Fibroblast of gingiva (primary cell): ENCODE measurements at regions not wholly inside any gene's neighbourhood (a gene's known extent, or its start where the extent isn't known, plus 50 kb on each side); places are given as distances from the start of the nearest gene placed in this dataset.
"Not testable (repeated sequence)": the region's sequence is repeated elsewhere in the genome, so short reads cannot be mapped to it uniquely, and the experiment has no call there.

Experiments
- DNase-seq: peaks from one replicate; pipeline ENCODE4 v3.0.0-alpha.2; 2011; ENCODE audit warnings: low read depth

DNA sequence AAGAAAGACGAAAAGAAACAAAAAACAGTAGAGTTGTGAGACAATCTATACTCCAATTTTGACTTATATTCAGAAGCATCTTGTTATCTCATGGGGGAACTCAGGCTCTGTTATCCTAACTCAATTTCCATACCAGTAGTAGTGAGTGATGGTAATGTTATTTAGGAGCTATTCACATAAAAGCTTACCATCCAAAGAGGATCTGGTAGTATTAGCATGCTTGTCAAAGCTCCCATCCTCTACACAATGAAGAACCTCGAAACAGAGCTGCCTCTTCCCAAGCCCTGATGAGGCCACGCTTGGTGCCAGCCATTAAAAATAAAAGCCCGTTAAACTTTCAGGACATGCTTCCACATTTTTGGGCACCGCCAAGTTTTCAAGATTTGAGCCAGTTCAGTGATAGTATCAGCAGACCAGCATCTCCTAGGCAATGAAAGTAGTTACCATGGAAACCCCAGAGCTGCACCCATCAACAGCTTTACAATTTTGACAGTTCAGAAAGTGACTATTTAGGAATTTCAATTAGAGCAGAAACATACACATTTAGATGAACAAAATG, 173.3 kb downstream of the CD83 start:
- DNase-seq = no peak

DNA sequence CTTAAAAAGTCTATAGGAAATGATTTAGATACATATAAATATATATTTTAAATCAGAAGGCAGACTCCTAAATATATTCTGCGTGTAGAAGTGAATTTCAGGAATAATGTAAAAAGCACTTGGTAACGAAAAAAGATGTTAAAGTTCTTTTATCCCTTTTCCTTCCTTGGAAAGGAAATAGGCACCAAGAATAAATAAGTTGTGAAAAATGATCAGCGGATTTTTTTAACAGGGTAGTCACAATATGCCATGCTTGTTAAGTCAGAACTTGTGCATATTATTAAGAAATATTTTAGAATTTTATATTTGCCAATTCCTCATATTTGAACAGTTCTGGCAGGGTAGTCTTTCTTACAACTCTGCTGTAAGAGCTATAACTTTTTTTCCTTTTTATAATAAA, 173.8 kb downstream of the CD83 start:
- DNase-seq = no peak

DNA sequence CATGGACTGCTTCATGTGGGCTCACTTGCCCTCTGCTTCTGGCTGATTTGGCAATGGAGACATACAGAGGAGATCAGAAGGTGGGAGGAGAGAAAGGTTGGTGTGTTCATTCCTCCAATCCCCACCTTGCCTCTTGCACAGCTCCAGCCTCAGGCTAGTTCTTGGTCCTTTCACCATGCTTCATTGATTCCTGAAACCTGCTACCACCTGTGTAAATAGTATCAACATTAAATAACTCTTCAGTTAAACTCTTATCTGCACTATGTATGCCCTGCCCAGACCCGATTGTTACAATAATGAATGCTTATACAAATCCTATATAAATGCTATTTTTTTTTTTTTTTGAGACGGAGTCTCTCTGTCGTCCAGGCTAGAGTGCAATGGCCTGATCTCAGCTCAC, 174.5 kb downstream of the CD83 start:
- DNase-seq = no peak

DNA sequence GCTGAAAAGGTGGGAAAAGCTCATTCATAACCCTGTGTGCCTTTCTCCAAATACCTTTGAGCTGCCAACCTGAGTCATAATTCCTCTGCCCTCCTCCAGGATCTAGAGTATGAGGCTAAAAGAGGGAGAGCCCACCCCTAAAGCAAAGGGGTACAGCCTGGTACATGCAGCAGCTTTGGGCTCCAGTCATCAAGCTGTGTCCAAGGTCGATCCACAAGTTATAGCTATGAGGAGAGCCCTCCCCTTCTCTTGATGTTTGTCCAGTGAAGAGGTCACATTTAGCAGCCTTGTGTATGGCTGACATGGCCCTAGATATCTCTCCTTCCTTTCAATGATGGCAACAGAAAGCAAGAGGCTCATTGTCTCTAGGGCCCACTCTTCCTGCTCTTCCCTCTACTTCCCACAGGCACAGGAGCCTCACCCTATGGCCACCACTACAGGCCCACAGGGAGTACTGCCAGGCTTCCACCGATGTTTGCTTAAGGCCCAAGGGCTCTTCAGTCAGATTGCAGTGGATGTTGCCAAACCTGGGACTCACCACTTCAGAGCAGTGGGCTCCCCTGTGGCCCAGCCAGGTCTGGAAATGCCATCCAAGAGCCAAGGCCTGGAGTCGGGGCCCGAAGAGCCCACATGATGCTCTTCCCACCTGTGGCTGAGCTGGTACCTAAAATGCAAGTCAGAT, 176.8 kb downstream of the CD83 start:
- DNase-seq = no peak

GRCh38 chr6:14296698-14297097, 179.1 kb downstream of the CD83 start:
- not testable (repeated sequence) for DNase-seq

- DNase-seq = not testable (repeated sequence)
These were observed 179.5 kb downstream of the CD83 start for GRCh38 chr6:14297118-14297517.

DNA sequence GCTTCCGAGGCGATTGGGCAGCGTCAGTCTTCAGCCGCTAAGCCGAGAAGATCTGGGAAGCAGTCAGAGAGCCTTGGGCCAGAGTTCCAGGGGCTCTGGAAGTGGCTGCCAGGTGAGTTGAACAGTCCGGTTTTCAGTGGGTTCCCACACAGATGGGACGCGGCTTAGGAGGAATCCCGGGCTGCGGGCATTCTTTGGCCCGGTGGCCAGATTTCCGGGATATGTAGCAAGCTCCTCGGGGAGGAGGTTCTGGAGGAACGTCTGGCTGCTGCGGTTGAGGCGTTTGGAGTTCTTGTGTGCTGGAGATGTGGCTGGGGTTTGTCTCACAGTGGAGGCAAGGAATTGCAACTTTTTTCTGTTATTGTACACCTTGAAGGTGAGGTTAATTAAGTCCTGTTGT, 182.6 kb downstream of the CD83 start:
- DNase-seq = not testable (repeated sequence)

DNA sequence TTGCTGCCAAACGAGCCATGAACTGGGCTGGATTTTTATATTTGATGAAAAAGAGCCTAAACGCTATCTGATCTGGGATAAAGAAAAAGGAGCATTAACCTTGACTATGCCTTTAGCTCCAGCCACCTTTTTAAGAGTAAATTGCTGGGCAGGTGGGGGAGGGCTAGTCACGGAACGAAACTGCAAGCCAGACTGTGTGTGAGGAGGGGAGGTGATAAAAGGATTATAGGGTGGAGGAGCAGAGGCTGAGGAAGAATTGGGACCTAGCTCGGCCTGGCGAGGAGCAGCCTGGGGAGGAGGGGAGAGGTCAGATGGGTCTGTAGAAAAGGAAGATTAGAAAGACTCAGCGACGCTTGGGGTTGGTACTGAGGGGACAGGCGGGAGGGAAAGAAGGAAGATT, 183.1 kb downstream of the CD83 start:
- DNase-seq = not testable (repeated sequence)

DNA sequence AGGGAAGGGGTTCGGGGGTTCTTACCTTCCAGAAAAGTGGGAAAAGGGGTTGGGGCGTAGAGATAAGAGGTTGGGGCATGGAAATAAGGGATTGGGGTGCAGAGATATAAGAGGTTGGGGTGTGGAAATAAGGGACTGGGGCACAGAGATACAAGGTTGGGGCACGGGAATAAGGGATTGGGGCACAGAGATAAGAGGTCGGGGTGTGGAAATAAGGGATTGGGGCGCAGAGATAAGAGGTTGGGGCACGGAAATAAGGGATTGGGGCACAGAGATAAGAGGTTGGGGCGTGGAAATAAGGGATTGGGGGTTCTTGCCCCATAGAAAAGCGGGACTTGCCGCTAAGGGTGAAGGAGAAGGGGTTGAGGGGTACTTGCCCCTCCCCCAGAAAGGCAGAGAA, 183.9 kb downstream of the CD83 start:
- not testable (repeated sequence) for DNase-seq

DNA sequence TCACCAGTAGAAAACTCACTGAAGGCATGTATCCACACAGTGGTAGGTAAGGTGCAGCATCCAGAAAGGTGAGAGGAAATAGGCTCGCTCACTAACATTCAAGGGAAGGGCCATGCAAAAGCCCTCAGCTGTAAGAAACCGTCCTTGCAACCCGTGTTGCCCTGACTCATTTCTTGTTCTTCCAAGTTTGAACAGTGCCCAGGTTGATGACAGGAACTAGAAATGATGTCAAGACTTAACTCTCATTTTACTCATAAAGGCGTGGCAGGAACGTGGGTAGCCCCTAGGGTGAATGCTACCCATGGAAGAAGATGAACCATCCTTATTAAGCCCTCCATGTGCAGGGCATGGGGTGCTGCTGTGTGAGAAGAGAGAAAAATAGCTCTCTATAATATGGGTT, 187.6 kb downstream of the CD83 start:
- DNase-seq = no peak

DNA sequence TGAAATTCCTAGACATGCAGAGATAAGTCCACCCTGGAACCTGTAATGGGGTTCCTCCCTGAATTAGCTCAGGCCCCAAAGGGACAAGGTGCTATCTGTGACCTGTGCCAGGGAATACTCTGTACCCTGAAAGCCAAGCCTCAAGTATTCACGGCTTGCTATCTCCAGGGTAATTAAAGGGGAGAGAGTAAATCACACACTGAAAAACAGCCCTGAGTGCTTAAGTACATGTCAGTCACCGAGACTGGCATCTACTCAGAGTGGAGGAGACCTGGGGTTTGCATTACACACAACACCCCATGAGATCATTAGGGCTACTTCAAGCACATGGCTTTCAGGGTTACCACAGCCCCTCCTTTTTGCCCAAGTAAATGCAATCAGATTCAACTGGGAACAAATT, 188.1 kb downstream of the CD83 start:
- DNase-seq = no peak

DNA sequence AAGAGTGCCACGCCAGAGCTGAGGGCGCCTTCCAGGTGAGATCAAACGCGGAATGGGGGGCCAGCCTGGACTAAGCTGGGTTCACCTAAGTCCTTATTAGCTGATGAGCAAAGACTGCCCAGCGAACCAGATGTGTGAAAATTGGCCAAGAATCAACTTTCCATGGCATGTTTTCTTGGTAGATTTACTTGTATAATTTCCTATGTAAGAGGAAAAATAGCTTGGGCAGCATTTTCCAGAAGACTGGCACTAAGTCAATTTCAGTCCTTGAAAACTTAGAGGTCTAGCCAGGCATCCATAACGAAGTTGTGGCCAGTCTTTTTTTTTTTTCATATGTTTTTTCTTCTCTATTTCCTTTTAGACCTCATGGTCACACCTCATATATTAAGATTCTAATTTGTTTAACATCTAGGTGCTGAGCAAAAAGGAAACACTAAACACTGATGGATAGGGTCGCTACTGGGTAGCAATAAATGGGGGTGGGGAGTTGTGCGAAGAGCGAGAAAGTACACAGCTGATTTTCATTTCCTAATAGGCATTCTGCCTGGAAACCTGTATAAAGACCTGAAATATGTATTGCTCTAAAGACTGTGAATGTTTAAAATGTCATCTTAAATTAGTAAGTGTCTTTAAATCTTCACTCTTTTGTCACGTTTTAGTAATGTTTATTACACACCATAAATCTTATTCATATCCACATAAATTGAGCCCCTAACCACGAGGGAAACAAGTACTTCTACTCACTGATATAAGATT, 188.8 kb downstream of the CD83 start:
- DNase-seq = no peak

DNA sequence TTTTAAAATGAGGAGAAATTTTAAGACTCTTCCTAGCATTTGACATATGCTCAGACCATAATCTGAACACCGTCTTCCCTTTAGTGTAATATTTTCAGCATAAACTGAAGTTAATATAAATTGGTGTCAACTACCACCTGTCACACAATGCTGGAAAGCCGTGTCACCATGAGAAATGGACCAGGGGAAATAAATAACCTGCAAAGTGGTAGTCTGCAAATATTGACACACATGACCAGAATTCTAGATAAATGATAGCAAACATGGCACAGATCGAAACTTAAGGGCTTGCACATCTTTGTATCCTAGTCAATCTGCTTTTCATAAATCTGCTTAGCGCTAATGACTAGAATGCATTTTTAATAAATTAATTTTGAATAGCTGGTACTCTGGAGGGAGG, 191.9 kb downstream of the CD83 start:
- no peak for DNase-seq

- DNase-seq = no peak
These were observed 192.4 kb downstream of the CD83 start for GRCh38 chr6:14309951-14310445.

DNA sequence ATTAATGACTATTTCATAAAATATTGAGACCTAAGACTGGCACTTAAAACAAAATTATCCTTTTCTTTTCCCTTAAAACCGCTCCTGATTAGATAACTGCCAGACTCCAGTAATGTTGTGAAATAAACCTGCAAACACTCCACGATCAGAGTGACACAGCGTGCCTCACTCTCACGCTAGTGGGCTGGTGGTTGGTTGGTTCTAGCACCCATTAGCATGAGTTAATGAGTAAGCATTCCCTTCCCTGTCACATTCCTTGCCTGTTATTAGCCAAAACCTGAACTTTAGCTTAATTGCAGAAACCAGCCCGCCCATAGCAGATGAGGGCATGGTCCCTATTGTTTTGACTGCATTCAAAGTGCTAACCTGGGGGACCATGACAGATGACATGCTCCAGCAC, 193.4 kb downstream of the CD83 start:
- no peak for DNase-seq

DNA sequence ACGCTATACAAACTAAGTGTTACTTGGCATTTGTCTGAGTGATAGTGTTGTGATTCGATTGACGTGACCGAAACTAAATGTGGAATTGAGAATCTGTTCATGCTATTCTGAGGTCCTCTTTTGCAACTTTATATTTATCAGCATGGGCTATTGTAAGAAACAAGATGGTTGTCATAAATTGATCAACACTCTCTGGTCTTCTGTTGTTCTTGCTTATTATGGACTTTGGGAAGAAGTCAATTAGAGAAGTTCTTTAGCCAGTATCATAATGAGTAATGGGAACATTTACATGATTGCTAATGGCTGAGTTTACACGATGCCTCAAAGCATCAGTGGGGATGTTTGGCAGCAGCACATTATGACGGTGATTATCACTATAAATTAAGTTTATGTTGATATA, 195.0 kb downstream of the CD83 start:
- DNase-seq = no peak

DNA sequence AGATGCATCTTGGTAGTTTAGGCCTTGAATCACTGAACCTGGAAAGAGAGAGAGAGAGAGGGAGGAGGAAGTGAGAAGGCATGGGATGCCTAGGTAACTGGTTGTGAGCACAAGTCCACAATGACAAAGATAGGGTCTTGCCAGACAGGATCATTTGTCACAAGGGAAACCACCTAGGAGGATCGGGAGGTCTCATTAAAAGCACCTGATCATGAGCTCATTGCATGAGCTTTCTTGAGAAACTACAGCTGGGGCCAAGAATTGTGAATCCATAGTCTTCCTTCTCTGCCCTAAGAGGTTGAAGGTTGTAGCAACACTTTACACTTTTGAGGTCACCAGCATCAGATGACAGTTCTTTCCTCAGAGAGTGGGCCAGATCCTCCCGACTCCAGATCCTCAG, 195.7 kb downstream of the CD83 start:
- no peak for DNase-seq

DNA sequence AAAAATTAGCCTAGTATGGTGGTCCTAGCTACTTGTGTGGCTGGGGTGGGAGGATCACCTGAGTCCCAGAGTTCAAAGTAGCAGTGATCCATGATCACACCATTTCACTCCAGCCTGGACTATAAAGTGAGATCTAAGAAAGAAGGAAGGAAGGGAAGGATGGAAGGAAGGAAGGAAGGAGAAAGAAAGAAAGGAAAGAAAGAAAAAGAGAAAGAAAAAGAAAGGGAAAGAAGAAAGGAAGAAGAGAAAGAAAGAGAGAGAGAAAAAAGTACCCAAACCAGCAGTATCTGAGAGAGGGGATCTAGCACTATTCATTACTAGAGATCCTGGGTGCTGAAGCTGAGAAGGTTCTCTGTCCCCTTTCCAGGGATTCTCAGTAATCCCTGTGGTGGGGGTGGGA, 197.8 kb downstream of the CD83 start:
- DNase-seq = no peak

DNA sequence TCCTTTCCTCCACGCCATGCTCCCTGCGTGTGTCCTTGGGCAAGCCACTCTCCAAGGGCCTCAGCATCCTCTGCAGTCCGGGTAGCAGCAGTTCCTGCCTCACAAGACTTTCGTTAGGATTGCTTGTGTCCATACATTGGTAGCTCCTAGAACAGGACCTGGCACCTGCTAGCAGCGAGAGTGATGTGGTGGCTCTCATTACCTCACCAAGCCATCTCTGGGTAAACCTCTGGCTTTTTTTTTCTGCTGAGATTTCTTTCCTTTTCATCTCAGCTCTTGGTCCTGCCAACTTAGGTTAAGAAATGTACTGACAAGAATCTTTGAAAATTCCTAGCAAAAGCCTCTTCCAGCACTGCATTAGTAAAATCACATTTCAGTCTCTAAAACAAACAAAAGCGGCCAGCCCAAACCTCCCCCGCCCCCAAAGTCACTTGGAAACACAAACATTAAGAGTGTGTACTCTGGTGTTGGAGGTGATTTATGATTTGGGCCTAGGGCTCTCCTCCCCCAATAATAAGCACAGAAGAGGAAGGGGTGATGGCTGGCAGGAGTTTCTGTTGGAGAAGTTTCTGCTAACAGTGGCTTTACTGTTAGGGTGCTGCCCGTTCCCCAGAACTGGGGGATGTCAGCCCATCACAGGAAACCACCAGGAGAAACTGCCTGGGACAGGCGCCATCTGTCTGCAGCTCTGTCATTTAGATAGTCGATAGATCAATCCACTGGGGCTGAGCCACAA, 199.2 kb downstream of the CD83 start:
- DNase-seq = no peak

- DNase-seq = no peak
These were observed 199.9 kb downstream of the CD83 start for GRCh38 chr6:14317387-14317970.

DNA sequence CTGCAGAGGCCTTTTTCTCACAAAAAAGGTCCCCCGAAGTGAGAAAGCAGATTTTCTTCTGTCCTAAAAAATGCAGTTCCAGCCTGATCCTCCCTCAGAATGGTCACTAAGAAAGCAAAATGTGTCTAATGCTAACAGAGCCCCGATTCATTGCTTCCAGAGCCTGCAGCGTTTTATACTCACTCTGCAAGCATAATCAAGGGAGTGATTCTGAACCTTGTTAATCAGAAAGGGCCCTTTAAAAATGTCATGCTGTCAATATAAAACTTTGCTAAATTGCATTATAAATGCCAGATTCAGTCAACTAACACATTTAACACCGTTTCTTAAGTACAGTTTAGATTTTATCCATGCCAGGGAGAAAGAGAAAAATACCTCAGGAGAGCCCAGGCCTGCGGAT, 202.8 kb downstream of the CD83 start:
- no peak for DNase-seq
